HG03196 (cell line): ENCODE measurements at regions not wholly inside any gene's neighbourhood (a gene's known extent, or its start where the extent isn't known, plus 50 kb on each side); places are given as distances from the start of the nearest gene placed in this dataset.

ENCODE experiments used
- ATAC-seq: cut with Tn5 transposase; IDR thresholded peaks from one replicate; pipeline ENCODE4 v1.9.1; 2021; ENCODE audit not compliant: unreplicated experiment

DNA sequence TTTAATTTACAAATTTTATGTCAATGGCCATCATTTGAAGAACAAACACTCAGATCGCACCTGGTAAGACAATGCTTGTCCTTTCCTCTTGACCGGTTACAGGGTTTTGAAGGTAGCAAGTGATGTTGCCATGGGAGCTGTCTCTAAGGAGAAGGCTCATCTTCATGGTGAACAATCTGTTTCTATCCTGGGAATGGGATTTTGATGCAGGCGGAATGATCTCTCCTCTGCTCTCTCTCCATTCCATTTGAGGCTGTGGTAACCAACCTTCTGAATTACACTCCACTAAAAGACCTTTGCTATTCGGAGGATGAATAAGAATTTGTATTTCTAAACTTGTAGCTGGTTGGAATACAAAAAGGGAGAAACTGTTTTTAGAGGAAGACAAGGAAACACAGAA is 57.9 kb upstream of the SLC5A9 start:
- ATAC-seq, result no peak

DNA sequence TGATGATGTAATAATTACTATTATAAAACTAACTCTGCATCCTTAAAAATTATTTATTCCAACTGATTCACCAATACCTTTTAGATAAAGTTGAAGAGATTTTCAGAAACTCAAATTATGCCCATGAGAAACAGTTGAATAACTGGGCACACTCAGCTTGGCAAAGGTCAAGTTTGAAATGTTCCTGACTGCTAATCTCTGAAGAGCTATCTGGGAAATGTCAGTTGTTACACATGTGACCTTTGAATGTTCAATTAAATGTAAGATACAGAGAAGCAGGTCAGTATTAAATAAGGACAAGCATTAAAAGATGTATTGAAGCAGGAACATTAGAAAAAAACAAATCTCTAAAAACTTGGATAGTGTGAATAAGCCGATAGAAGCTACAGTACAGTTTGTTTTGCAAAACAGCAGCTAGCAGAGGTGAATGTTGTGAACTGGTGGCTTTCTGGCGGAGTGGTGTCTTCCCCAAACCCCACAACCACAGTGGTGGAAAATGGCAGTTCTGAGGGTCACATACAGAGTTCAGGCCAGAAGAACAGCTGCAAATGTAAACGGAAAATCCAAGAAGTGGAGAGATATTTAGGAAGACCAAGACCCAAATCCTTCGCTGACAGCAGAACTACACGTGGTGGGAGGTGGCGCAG is 61.9 kb upstream of the SLC5A9 start:
- no peak for ATAC-seq

- no peak for ATAC-seq
These were observed 83.2 kb upstream of the SLC5A9 start for GRCh38 chr1:48139275-48139674.

GRCh38 chr1:48127735-48128685 is 94.5 kb upstream of the SLC5A9 start:
- no peak for ATAC-seq

DNA sequence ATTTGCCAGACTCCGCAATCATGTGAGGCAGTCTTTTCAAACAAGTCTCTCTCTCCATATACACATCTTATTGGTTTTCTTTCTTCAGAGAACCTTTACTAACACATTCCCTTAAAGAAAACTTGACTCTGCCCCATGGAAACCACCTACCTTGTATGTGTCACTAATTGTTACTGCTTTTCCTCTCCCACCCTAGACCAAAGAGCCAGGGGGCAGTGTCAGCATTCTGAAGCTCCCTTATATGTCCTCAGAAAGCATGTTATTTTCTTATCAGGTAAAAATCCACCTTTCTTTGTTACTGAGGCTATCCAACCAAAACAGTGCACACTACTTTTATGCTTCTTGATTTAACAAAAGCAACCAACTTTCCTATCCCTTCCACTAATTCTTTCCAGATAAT is 98.9 kb upstream of the SLC5A9 start:
- ATAC-seq, result no peak

GRCh38 chr1:48121955-48122354 is 100.6 kb upstream of the SLC5A9 start:
- no peak for ATAC-seq

GRCh38 chr1:48120621-48121020 is 101.9 kb upstream of the SLC5A9 start:
- ATAC-seq, result no peak

- no peak for ATAC-seq
These were observed 106.7 kb upstream of the SLC5A9 start for GRCh38 chr1:48115835-48116234.

GRCh38 chr1:48114596-48115382 is 107.7 kb upstream of the SLC5A9 start:
- no peak for ATAC-seq

GRCh38 chr1:48109390-48110013 is 112.3 kb upstream of the TRABD2B start:
- no peak for ATAC-seq

DNA sequence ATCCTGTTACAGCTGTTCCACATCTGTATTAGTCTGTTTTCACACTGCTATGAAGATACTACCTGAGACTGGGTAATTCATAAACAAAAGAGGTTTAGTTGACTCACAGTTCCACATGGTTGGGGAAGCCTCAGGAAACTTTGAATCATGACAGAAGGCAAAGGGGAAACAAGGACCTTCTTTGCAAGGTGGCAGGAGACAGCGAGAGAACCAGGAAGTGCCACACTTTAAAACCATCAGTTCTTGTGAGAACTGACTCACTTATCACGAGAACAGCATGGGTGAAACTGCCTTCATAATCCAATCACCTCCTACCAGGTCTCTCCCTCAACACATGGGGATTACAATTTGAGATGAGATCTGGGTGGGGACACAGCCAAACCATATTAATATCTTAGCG is 110.3 kb upstream of the TRABD2B start:
- no peak for ATAC-seq

DNA sequence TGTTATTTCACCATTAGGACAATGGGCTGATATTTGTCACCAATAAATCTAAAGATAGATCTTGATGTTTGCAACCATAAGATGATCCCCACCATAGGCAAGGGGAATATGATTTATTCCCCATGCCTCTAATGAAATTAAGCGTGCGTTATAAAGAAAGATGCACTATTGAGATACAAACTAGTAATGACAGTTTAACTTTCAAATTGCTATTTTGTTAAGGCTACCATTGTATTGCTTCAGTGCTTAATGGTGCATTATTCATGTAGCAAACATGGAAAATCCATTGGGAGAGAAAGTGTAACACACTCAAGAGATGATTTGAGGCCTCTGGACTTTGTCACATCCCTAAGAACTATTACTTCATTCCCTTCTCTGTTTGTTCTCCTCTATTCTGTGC is 108.9 kb upstream of the TRABD2B start:
- no peak for ATAC-seq

GRCh38 chr1:48105165-48105564 is 108.0 kb upstream of the TRABD2B start:
- ATAC-seq, result no peak

DNA sequence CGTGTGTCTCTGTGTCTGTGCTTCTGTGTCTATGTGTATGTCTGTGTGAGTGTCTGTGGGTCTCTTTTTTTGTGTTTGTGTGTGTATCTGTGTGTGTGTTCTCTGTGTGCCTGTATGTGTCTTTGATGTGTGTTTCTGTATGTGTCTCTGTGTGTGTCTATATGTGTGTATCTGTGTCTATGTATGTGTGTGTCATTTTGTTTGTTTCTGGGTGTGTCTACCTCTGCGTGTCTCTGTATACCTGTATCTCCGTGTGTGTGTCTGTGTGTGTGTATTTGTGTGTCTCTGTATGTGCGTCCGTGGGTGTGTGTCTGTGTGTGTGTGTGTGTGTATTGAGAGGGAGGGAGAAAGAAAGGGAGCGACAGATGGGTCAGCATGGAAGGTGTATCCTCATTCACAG is 106.3 kb upstream of the TRABD2B start:
- ATAC-seq, result no peak

- ATAC-seq, result no peak
These were observed 105.6 kb upstream of the TRABD2B start for GRCh38 chr1:48102766-48103165.

GRCh38 chr1:48099072-48099773 is 102.0 kb upstream of the TRABD2B start:
- ATAC-seq, result no peak

- ATAC-seq, result peak; percentile 91
These were observed 96.7 kb upstream of the TRABD2B start for GRCh38 chr1:48093696-48094528.

- no peak for ATAC-seq
These were observed 96.0 kb upstream of the TRABD2B start for GRCh38 chr1:48093147-48093546.

GRCh38 chr1:48092401-48092800 is 95.2 kb upstream of the TRABD2B start:
- no peak for ATAC-seq
